ENCODE measurements at regions not wholly inside any gene's neighbourhood (a gene's known extent, or its start where the extent isn't known, plus 50 kb on each side); places are given as distances from the start of the nearest gene placed in this dataset.
"Not testable (repeated sequence)": the region's sequence is repeated elsewhere in the genome, so short reads cannot be mapped to it uniquely, and the experiment has no call there.

DNA sequence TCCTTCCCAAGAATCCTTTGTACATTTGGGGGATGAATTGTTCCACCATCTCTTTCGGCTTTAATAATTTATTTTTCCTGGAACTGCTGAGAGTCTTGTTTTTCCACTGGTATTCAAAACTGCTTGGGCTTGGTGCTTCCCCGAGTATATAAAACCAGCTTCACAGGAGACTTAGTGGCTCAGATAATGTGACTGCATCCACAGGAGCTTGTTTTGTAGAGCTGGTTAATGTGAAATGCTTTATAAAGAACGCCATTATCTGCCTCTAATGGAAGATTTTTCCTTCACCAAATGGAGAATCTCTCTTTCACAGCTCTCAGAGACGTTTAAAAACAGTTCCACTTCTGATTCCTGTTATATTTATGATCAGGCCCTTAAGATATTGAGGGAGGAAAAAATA, 935.5 kb downstream of the RAB28 start:
- DNase-seq = no peak

DNA sequence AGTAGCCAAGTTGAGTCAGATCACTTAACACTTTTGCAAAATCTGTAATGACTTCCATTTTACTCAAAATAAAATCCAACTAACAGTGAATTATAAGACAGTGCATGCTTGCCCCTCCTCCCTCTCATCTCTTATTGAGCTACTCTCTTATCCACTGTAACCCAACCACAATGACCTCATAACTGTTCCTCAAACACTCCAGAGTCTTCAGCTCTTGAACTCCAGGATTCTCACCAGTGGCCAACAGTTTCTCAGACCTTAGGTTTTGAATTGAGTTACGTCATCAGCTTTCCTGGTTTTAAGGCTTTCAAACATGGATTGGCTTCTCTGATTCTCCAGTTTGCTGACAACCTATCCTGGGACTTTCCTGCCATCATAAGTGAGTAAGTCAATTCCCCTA, 938.3 kb downstream of the RAB28 start:
- no peak for DNase-seq

DNA sequence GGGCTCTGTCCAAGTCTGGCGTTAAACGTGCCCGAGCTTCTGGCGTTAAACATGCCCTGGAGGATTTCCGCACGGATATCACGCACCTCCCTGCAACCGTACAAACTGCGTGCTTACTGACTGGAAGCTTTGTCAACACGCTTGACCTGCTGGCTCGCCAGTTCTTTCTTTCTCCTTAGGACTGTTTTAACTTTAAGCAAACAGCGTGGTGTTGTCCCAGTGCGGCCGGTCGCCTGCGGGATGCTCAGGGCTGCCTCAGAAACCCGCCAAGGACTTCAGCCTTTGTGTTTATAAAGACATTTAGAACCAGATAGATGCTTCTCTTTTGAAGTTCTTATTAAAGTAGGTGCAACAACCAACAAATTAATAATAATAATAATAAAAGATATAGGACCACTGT, 946.0 kb downstream of the RAB28 start:
- no peak for DNase-seq

DNA sequence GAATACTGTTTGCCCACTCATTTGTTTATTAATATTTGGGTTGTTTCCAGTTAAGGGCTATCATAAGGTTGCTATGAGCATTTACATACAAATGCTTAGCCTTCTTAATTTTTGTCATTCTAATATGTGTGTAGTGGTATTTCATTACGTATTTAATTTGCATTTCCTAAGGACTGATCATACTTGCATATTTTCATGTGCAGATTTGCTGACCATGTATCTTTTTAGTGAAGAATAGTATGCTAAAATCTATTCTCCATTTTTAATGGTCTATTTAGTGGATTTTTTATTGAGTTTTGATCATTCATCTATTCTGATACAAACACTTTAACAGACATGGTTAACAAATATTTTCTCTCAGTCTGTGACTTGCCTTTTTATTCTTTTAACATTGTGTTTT, 949.5 kb downstream of the RAB28 start:
- DNase-seq = no peak

DNA sequence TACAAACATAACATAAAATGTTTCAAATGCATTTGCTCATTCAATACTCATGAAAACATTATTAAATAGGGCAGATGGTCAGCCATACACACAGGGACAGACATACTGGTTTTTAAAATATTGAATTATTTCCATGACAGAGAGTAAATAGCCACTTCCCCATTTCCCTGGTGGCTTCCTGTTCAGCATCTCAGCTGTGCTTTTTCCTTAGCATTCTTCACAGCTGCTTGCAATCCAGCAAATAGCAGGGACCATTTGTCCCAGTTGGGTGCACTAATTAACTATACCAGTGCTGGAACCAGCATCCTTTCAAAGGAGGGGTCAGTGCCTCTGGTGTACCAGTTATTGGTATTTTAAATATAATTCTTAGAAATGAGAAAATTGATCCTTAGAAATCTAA, 964.7 kb downstream of the RAB28 start:
- DNase-seq = no peak

DNA sequence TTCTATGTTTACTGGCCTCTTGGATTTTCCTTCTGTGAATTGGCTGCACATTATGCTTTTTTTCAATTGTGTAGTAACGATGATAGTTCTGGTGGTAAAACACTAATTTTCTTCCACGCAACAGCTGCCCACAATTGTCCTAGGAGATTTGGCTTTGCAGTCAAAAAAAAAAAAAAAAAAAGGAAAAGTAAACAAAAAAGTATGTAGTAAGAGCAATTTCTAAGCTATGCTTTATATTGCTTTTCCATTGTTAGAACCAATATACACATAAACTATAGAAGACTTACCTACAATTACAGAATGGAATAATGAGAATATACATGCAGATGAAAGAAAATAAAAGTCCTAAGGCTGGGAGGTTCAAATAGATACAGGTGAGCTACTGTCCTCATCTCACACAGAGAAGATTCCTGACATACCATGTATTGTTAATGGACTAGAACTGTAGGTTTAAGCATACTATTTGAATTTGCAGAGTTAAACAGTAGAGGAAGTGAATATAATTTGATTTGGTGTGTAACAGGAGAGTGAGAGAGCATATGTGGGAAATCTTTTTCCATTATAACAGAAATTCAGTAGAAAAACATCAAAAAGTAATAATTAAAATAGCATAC, 976.2 kb downstream of the RAB28 start:
- no peak for DNase-seq

DNA sequence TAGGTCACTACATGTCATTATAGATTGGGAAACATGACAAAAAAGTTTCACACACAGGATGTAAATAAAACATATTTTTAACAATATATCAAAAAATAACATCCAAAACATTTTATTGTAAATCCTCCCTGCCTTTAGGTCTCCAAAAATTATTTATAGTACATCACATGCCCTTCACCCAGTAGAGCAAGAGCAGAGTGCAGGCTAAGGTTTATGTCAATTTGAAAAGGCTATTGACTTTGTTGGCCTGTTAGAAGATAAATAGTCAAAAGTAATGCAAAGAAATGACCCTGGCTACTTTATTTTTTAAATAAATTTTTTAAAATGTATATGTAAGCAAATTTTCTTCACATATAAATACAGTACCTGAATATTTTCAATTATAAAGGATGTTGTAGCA, 983.7 kb downstream of the RAB28 start:
- DNase-seq = no peak

DNA sequence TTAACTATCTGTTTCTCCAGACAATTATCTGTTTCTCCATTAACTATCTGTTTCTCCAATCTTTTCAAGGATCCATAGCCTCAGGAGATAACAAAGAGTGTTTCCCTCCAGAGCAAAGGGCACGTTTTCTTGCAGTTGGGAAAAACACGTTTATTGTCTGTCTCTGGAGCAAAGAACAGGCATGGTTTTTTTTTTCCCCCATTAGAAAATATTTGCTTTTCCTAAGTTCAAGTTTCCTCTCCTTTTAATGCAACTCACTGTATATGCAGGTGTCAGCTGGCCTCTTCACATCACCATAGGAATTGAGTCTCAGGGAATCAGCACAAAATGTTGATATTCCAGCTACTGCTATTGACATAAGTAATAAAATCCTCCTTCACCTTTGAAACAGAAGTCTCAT, 984.4 kb downstream of the RAB28 start:
- no peak for DNase-seq

DNA sequence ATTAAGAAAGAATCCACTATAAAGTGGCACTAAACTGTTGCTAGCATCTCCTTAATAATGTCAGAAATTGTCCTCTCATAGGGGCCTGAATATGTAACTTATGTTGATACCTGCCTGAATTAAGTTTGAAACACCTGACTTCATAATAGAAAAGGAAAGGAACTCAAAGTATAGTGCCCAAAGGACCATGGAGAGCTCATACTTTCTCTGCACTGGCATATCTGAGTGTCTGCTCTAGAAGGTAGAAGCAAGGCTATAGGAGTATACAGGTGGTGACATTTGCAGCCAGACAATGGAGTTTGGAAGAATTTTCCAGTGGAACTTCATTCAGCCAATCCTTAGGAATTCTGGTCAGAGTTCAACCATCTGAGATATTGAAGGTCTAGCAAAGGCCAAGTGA, 988.9 kb downstream of the RAB28 start:
- no peak for DNase-seq

DNA sequence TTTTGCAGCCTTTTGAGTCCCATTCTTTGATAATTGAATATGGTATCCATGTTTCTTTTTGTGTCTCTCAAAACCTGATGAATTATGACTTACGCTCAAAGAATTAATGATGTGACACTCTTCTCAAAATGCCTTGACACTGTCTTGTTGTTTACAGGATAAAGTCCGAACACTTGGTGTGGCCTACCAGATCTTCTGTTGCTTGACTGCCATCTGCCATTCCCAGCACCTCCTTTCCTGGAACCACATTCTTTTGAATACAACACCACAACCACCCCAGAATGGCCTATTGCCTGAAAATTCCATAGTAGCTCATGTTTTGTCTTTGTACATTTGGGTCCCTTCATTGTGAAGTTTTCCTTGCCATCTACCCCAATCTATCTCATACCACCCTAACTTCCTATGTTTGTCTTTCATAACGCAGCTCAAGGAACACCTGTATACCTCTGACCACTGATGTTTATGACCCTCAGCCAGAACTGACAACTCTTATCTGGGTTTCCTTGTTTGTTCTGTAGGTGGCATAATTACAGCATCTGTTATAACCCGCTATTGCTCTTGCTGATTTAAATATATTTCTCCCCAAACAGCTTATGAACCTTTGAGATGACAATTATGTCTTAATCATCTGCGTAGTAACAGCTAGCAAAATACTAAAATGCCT, 991.3 kb downstream of the RAB28 start:
- DNase-seq = no peak

DNA sequence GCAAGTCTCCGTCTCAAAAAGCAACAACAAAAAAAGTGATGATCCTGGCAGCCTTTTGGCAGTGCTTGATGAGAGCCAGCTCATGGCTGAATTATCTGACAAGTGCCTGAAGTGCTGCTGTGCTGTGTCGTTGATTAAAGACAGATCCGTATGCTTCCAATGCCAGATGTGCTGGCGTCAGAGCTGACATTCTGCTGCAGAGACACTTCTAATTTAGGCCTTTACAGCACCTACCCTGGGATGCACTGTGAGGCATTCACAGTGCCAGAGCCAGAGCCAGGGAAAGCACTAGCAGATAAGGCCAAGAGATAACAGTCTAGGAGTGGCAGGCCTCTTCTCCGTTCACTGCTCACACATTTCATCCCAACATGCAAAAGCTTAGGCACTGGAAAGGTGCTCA, 995.5 kb downstream of the RAB28 start:
- no peak for DNase-seq

DNA sequence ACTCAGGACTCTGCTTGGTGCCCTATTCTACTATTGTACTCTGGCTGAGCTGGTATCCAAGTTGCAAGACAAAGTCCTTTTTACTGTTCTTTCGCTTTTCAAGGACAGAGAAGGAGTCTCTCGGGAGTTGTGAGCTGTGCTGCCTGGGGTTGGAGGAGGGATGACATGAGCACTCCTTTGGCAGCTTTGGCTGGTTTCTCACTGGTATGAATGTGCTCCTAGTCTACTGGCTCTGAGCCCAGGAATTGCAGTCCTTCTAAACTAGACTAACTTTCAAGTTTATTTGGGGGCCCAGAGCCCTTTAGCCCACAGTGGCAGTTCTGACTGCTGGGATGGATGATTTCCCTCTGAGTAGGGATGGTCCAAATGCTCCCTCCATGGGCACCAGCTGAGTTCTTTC, 997.1 kb downstream of the RAB28 start:
- no peak for DNase-seq

DNA sequence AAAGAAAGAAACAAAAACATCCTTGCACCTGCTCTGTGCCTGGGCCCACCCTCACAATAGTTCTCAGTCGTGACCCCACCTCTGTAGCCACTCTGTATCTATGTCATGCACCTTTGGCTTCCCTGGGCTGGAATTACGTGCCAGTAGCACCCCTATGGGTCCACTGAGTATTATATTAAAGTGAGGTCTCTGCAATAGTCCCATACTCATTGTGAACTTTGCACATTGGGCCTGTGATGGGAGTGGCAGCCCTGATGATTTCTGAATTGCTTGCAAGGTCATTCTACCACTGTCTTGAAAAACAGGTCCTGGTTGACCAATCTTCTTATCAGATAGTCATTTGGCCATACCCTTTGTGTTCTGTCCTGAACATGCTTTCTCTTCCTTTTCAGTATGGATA, 1012.1 kb downstream of the RAB28 start:
- DNase-seq = no peak

DNA sequence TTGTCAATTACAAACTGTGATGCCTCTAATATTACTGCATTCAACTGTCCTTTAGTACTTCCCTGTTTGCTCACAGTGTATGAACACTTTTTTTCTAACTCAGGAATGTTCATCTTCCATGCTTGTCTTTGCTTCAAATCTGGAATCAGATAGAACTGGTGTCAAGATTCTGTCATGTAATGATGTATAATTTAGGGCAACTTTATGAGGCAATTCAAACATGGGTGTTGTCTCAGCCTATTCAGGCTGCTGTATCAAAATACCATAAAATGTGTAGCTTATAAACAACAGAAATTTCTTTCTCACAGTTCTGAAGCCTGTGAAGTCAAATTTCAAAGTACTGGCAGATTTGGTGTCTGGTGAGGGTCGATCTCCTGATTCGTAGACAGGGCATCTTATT, 1012.9 kb downstream of the RAB28 start:
- DNase-seq = no peak

DNA sequence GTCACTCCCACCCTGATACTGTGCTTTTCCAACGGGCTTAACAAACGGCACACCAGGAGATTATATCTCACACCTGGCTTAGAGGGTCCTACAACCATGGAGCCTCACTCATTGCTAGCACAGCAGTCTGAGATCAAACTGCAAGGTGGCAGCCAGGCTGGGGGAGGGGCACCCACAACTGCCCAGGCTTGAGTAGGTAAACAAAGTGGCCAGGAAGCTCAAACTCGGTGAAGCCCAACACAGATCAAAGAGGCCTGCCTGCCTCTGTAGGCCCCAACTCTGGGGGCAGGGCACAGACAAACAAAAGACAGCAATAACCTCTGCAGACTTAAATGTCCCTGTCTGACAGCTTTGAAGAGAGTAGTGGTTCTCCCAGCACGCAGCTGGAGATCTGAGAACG, 1022.6 kb downstream of the RAB28 start:
- DNase-seq = not testable (repeated sequence)

DNA sequence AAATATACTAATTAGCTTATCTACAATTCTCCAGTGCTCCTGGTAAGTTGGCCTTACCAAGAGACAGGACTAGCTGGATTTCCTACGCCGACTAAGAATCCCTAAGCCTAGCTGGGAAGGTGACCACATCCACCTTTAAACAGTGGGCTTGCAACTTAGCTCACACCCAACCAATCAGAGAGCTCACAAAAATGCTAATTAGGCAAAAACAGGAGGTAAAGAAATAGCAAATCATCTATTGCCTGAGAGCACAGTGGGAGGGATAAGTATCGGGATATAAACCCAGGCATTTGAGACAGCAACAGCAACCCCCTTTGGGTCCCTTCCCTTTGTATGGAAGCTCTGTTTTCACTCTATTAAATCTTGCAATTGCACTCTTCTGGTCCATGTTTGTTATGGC, 1025.0 kb downstream of the RAB28 start:
- no peak for DNase-seq

DNA sequence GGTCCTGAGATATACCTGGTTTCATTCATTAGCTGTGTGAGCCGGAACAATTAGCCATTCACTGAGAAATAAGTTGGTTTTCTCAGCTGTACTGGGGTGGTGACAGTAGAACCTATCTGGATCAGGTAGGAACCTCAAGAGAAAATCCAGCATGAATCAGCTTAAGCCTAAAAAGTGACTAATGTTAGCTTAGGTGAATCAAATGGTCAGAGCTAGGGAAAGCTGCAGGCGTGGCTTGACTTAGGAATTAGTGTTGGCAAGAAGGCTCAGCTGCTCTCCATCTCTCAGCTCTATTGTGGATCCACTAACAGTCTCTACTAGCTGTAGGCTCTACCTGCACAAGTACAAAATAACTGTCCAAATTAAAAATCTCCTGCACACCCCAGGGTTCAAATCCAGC, 1025.5 kb downstream of the RAB28 start:
- DNase-seq = no peak

DNA sequence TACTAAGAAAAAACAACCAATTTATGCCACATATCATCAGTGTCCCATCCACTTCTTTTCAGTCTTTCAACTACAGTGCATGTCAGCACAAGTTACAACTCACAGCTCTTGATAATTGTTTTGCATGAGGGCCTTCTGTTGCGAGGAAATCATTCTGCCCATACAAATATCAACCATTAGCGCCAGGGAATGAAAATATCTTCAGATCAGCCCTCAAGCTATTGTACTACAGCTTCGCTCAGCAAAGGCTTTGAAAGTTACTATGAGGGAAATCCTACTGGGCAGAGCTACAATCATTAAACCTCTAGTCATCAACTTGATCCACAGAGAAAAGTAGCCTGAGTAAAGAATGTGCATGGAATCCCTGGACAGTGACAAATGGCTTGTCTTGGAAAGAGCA, 1023.6 kb upstream of the HS3ST1 start:
- DNase-seq = no peak

DNA sequence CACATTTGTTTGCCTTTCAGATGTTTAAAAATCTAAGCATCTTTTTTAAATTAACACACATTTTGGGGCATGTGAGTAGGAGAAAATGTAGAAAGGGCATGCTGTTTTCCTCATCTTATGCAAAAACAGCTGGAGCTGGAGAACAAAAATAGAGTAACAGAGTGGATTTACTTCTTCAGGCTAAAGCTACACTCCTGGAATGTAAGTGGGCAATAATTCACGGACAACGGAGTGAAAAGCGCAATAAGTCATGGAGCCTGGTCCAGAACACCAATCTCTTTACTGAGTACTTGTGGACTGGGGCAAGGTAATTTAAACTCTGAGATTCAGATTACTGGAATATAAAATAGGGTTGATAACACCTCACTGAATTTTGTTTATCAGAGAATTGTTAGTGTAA, 1018.8 kb upstream of the HS3ST1 start:
- DNase-seq = no peak

DNA sequence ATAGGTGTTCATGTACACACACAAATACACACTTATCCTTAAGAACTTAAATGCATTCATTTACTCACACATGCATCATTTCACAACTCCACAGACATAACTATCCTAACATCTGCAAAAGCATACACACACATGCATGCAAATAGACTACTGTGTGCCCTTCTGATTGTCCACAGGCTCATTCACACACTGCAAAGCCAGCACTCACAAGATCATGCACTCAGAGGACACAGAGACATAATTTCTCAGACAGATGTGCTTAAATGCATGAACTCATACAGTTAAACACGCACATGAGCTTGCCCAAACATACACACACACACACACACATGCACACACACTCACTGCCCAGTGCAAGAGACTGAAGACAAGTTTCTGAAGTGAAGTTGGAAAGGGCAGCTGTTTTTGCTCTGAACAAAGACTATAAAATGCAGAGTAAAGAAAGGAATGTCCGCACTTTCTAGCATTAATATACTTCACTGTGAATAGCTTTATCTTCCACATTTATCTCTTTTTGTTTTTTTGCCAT, 1018.0 kb upstream of the HS3ST1 start:
- DNase-seq = no peak

DNA sequence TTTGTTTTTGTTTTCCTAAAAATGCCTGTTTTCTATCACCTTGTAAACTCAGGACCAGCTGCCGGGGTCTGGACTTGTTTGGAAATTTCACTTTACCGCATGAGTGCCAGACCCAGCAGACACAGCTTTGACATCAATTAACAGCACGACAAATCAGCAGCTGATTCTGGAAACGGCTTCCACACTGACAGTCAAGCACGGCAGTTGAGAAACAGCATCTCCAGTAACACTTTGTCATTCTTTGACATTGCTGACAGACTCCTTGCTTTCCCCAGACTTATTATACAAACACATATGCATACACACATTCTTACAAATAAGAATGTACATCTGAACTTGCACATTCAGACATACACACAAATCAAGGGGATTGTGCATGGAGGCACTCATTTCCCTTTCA, 1017.6 kb upstream of the HS3ST1 start:
- no peak for DNase-seq

DNA sequence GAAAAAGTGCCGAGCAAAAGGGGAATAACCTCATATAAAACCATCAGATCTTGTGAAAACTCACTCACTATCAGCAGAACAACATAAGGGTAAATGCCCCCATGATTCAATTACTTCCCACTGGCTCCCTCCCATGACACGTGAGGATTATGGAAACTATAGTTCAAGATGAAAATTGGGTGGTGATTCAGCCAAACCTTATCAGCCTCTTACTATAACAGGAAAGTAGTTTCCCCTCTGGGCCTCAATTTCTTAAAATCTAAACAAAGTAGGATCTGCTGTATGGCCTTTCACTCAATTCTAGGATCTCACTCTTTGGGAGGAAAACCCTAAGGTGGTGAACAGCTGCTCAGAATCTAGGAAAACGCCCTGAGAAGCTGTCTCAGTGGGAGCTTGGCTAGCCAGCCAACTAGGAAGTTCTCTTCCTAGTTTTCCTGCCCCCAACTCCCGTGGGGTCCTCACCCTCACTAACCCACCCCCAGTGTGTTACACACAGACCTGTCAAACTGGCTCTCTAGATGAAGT, 1017.1 kb upstream of the HS3ST1 start:
- no peak for DNase-seq

DNA sequence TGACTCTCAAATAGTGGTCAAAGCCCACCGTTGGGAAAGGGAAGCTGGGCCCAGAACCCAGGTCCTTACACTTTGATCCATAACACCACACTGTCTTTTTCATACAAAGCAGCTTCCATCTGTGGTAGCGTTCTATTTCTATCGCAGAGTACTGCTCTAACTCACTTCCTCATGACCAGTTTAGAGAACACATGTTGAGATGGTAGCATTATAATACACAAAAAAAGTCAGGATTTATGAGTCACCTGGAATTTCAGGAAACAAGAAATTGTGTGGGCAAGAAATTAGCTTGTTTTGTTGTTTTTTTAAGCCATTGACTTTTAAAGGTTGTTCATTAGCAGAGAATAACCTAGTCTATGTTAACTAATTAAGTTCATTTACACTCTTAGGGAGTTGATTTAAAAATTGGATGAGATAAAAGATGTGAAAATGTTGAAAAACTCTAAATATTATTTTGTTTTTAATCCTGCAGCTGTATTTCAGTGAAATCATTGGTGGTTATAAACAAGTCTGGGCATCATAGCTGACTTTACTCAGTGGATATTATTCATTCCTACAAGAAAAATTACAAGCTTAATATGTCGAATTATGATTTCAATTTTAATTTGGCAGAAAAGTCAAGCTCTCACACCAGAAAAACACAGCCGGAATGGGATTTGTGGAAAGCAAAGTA, 1011.1 kb upstream of the HS3ST1 start:
- DNase-seq = no peak

DNA sequence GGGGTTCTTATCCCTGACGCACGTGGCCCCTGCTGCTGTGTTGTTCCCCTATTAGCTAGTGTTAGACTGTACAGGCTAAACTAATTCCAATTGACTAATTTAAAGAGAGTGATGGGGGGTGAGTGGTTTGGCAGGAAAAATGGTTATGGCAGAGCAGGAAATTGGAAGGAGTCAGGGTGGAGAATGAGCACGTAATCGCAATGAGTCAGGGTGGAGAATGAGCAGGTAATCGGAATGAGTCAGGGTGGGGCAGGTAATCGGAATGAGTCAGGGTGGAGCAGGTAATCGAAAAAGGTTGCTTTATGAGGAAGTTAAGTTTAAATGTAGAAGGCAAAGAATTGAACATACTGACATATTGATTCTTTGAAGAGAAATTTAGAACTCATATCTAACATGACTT, 1002.6 kb upstream of the HS3ST1 start:
- DNase-seq = not testable (repeated sequence)

All from NCI-H1105 treated with DMSO at 0.1 percent for 48 hours (cell line).